PC-9 (cell line): ENCODE measurements at regions not wholly inside any gene's neighbourhood (a gene's known extent, or its start where the extent isn't known, plus 50 kb on each side); places are given as distances from the start of the nearest gene placed in this dataset.

Source experiments
- EZH2 ChIP-seq: fragments of 200-600 bp; sonication (generic); IDR thresholded peaks from 2 replicates; pipeline ENCODE4 v1.8.0; 2017; ENCODE audit warnings: antibody characterized with exemption, low read depth
- TF ChIP-seq, protein P1 (sequence below): fragments of 200-600 bp; sonication (generic); conservative IDR thresholded peaks from 2 replicates; pipeline ENCODE4 v1.6.1; 2017; ENCODE audit warnings: mixed run types, antibody characterized with exemption, mild to moderate bottlenecking, moderate library complexity

DNA sequence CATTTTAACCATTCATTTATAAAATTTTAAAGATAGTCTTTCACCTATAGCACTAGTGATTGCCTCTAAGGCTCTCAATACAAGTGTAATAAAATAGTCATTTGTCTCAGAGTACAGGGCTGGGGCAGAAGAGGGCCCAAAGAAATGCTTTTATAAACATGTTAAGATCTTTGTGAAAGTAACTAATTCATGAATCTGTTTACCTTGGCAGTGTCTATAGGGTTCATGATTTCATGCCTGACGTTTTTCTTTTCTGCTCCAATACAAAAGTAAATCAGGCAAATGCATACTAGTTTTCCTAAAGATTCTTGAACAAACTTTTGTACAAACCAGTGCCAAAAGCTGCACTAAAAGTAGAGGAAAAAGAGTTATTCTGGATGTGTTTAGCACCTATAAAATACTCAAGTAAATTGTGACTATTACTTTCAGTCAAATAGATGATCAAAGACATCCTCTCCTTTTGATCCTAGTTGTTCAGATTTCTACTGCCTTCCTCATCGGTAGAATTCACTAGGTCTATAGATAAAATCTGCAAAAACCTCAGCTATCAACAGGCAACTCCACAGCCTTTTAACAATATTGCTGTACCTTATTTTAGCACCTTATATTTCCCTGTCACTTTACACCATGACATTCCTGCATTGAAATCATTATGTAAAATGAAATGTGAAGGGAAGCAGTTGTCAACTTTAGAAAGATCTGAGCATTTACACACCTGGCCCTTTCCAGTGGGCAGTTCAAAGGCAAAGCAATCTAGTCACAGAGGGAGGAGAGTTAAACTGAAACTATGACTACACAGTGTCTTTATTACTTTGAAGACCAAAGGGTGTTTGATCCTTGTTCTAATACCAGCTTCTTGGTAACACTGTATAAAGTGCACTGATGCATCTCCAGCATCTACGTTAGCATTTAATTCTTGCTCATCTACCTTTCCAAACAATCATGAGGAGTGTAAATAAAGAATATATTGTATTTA, 100.0 kb upstream of the MED13 start:
- TF ChIP-seq, protein P1, sequence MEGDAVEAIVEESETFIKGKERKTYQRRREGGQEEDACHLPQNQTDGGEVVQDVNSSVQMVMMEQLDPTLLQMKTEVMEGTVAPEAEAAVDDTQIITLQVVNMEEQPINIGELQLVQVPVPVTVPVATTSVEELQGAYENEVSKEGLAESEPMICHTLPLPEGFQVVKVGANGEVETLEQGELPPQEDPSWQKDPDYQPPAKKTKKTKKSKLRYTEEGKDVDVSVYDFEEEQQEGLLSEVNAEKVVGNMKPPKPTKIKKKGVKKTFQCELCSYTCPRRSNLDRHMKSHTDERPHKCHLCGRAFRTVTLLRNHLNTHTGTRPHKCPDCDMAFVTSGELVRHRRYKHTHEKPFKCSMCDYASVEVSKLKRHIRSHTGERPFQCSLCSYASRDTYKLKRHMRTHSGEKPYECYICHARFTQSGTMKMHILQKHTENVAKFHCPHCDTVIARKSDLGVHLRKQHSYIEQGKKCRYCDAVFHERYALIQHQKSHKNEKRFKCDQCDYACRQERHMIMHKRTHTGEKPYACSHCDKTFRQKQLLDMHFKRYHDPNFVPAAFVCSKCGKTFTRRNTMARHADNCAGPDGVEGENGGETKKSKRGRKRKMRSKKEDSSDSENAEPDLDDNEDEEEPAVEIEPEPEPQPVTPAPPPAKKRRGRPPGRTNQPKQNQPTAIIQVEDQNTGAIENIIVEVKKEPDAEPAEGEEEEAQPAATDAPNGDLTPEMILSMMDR: no peak
- no peak for TF ChIP-seq EZH2
